ENCODE measurements at regions not wholly inside any gene's neighbourhood (a gene's known extent, or its start where the extent isn't known, plus 50 kb on each side); places are given as distances from the start of the nearest gene placed in this dataset.

DNA sequence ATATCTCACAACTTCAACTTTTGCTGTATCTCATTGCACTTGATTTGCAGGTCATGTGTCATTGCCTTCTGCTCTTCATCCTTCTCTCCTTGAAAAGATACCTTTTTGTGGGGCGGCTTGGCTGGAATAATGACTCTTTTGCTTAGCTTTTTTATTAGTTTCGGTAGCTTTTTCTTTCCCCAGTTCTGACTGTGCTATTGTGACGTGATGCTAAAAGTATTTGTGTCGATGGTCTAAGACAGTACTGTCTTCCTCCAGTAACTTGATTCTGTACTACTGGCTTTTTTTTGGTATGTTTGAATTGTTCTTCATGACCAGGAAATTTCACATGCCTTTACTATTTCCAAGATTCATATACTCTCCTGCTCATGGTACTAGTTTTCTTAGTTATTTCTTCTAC is 63.1 kb downstream of the SLITRK1 start:
- TF ChIP-seq SETDB1 (IDR thresholded peaks at IDR 0.05; ENCODE audit: insufficient read length, low read length) (no peak), YY1 (tag by site-specific recombination; IDR thresholded peaks at IDR 0.05) (no peak), ZNF121 (tag by site-specific recombination; IDR thresholded peaks at IDR 0.05) (no peak), HOXD13 (CRISPR knock-in tag; IDR thresholded peaks at IDR 0.05; ENCODE audit: borderline replicate concordance) (no peak)
- TF ChIP-seq, protein P1, sequence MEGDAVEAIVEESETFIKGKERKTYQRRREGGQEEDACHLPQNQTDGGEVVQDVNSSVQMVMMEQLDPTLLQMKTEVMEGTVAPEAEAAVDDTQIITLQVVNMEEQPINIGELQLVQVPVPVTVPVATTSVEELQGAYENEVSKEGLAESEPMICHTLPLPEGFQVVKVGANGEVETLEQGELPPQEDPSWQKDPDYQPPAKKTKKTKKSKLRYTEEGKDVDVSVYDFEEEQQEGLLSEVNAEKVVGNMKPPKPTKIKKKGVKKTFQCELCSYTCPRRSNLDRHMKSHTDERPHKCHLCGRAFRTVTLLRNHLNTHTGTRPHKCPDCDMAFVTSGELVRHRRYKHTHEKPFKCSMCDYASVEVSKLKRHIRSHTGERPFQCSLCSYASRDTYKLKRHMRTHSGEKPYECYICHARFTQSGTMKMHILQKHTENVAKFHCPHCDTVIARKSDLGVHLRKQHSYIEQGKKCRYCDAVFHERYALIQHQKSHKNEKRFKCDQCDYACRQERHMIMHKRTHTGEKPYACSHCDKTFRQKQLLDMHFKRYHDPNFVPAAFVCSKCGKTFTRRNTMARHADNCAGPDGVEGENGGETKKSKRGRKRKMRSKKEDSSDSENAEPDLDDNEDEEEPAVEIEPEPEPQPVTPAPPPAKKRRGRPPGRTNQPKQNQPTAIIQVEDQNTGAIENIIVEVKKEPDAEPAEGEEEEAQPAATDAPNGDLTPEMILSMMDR (tag by site-specific recombination; IDR thresholded peaks at IDR 0.05), result no peak
- TF ChIP-seq, protein P2, sequence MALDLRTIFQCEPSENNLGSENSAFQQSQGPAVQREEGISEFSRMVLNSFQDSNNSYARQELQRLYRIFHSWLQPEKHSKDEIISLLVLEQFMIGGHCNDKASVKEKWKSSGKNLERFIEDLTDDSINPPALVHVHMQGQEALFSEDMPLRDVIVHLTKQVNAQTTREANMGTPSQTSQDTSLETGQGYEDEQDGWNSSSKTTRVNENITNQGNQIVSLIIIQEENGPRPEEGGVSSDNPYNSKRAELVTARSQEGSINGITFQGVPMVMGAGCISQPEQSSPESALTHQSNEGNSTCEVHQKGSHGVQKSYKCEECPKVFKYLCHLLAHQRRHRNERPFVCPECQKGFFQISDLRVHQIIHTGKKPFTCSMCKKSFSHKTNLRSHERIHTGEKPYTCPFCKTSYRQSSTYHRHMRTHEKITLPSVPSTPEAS (tag by site-specific recombination; IDR thresholded peaks at IDR 0.05), result no peak
